Kidney epithelial cell (primary cell): ENCODE measurements at regions not wholly inside any gene's neighbourhood (a gene's known extent, or its start where the extent isn't known, plus 50 kb on each side); places are given as distances from the start of the nearest gene placed in this dataset.
"Not testable (repeated sequence)": the region's sequence is repeated elsewhere in the genome, so short reads cannot be mapped to it uniquely, and the experiment has no call there.

ENCODE experiments used
- DNase-seq: peaks from one replicate; pipeline ENCODE4 v3.0.0-alpha.2; 2010; ENCODE audit warnings: low read depth
- H3K27me3 ChIP-seq: 2 replicates; pipeline ENCODE4 v1.6.0; 2011; ENCODE audit warnings: low read length; ENCODE audit not compliant: control insufficient read depth, insufficient read depth
- H3K36me3 ChIP-seq: 2 replicates; pipeline ENCODE4 v1.5.1; 2011; ENCODE audit warnings: low read length; ENCODE audit not compliant: control insufficient read depth, insufficient read depth
- H3K4me3 ChIP-seq: 2 replicates; pipeline ENCODE4 v1.5.1; 2011; ENCODE audit warnings: low read depth, mild to moderate bottlenecking, control low read depth, low read length
- CTCF ChIP-seq: IDR thresholded peaks from 2 replicates; pipeline ENCODE4 v1.5.1; 2011; ENCODE audit warnings: mild to moderate bottlenecking, moderate library complexity, low read length, control low read depth, inconsistent platforms; ENCODE audit not compliant: insufficient read depth, poor library complexity, severe bottlenecking

DNA sequence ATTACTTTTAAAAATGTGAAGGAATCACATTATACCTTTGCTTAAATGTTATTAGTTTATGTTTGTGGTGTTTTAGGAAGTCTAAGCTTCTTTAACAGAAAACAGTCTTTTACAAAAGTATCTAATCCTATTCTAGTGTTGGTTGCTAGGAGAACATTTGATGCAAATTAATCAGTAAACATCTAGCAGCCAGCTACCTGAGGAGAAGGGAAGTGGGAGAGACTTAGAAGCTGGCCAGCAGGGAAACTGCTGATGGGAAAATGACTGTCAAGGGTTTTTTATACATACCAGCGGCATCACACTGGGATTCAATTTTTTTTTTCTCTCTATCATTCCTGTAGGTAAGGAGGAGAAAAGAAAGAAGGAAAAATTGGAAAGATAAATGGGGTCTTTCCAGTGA lies 686.0 kb upstream of the MMS22L start:
- Histone ChIP-seq H3K36me3 (no peaks in the 10 kb centered on the region), H3K4me3 (no peak overlapping the region), H3K27me3 (no peaks in the 10 kb centered on the region)
- DNase-seq: no peak
- no peak for TF ChIP-seq CTCF

DNA sequence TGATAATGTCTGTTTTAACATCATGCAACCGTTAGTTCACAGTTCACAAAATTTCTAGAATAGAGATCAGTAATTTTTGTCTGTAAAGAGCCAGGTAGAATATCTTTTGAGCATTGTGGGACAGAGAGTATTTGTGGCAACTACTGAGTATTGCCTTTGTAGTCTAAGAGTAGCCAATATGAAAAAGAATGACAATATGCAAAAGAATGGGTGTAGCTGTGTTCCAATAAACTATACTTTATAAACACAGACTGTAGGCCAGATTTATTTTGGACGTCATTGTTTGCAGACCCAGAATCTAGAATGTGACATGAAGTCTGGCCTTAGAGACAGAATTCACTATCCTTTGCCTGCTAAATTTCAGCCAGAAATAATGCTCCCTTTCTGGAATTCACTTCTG lies 694.1 kb upstream of the MMS22L start:
- Histone ChIP-seq H3K4me3 (no peak overlapping the region), H3K27me3 (no peaks in the 10 kb centered on the region), H3K36me3 (no peaks in the 10 kb centered on the region)
- DNase-seq: no peak
- no peak for TF ChIP-seq CTCF

DNA sequence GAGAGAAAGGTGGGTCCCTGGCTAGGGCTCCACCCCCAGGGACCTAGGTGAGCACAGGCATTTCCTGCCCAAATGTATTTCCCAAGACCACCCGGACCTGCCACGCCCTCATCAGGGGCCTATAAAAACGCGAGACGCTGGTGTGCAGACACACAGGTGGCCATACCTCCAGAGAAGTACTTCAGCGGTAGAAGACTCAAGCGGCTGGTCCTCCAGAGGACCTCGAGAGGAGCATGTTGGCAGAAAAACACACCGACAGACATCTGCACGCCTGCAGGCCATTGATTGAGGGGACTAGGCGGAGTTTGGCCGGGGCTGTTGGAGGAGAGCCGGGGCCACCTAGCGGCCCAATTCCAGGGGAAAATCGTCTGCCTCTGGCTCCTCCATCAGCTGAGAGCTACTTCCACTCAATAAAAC lies 695.8 kb upstream of the MMS22L start:
- Histone ChIP-seq H3K36me3 (no peaks in the 10 kb centered on the region), H3K27me3 (no peaks in the 10 kb centered on the region), H3K4me3 (no peak overlapping the region)
- DNase-seq: no peak
- TF ChIP-seq CTCF: no peak

- not testable (repeated sequence) for H3K27me3 ChIP-seq, H3K36me3 ChIP-seq, H3K4me3 ChIP-seq, DNase-seq
Observed at GRCh38 chr6:97979285-97979684, 696.3 kb upstream of the MMS22L start.

DNA sequence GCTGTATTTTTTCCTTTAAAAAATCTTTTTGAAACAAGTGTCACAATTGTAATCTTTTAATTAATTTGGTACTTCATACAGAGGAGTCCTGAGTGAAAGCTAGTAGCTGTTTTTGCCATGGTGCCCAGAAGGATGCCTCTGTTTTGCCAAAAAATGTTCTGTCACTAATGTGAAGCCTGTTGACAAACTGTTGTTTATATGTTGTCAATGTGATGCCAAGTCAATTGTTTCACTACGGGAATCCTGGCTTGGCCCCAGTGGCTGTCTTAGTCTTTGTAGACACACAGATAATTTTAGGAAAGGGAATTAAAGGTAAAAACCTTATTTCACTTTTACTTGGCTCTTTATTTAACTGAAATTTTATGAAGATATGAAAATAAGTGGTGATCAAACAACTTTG lies 706.4 kb upstream of the MMS22L start:
- no peak for DNase-seq
- H3K27me3 ChIP-seq: no peaks in the 10 kb centered on the region
- TF ChIP-seq CTCF: no peak
- H3K36me3 ChIP-seq: no peaks in the 10 kb centered on the region
- no peak overlapping the region for H3K4me3 ChIP-seq

DNA sequence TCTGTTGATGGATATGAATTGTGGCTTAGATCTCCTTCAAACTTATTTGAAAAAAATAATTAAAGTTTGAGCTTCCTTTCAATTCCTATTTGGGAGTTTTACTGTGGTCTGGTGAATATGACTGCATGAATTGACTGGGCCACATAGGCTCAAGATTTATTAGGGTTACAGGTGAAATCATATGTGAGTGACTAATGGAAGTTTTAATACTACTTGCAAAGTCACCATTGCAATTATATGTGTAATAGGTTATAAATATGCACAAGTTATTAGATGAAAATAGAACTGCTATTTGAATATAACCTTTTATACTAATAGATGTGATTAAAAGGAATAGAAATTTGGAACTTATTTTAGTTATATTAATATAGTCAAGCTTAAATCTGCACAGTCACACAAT lies 712.1 kb upstream of the MMS22L start:
- H3K4me3 ChIP-seq: no peak overlapping the region
- H3K36me3 ChIP-seq: no peaks in the 10 kb centered on the region
- no peaks in the 10 kb centered on the region for H3K27me3 ChIP-seq
- TF ChIP-seq CTCF: no peak
- no peak for DNase-seq
